ELF-1 (cell line): ENCODE measurements at regions not wholly inside any gene's neighbourhood (a gene's known extent, or its start where the extent isn't known, plus 50 kb on each side); places are given as distances from the start of the nearest gene placed in this dataset.
"Not testable (repeated sequence)": the region's sequence is repeated elsewhere in the genome, so short reads cannot be mapped to it uniquely, and the experiment has no call there.

Experiments used
- DNase-seq: peaks from one replicate; pipeline ENCODE4 v3.0.0-alpha.2; 2016; ENCODE audit warnings: low read depth, low spot score

DNA sequence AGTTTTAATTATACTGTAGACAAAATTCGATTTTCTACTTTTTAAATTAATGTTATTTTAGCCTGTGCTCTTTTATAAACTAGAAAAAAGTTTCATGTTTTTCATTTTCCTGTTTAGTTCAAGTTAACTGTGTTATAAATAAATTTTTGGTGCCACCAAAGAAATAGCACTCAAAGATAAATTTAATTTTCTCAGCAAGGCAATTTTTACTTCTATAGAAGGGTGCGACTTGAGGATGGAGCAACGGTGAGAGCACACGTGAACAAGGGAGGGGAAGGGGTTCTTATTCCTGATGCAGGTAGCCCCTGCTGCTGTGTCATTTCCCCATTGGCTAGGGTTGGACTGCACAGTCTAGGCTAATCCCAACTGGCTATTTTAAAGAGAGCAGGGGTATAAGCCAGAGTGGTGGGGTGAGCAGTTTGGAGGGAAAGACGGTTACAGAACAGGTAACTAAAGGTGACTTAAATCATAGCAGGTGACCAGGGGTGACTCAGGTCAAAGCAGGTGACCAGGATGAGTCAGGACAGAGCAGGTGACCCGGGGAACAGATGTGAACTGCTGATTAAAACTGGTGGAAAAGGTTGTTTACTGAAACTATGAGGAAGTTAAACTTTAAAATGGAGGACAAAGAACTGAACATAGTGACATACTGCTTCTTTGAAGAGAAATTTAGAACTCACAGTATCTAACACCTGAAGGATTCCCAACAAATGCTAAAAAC, 104.6 kb upstream of the GPBP1 start:
- no peak for DNase-seq

DNA sequence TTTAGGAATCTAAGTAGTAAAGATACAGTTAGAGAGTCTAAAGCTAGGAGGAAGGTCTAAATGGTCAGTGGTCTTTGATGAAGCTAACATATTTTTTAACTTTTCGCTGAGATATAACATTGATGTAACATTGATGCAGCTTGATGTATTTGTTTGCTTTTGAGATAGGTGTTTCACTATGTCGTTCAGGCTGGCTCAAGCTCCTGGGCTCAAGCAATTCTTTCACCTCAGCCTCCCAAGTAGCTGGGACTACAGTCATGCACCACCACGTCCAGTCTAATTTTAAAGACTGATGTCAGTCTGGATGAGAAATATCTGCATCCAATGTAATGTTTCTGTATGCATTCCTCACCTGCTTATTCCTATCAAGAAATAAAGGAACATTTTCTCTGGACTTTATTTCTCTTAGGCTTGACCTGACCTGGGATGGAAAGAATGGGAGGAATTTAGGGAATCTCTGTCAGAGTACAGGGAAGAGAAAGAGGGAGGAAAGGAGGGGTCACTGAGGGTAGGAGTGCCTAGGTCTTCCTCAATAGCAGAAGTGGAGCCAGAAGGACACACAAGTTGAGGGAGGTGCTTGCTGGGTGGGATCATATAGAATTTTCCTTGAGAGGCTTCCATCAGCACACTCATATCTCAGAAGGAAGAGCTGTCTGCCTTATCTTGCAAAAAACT, 101.5 kb upstream of the GPBP1 start:
- DNase-seq = peak; percentile 33

DNA sequence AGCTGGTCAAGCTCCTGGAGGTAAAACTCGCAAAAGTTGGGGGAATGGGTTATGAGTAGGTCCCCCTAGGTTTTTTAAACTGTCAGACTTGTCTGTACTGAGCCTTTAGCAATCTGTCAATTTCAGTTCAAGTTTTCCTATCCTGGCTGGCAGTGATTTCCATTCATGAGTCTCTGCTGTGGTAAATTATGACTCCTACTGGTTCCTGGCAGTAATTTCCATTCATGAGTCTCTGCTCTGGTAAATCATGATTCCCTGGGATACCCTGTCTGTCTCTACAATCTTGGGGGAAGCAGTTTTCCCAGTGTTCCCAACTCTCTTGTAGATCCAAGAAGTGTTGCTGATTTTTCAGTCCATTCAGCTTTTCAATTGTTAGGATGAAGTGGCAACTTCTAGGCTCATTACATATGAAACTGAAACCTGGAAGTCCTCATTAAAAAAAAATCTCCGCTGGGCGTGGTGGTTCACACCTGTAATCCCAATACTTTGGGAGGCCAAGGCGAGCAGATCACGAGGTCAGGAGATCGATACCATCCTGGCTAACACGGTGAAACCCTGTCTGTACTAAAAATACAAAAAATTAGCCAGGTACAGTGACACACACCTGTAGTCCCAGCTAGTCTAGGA, 91.3 kb upstream of the GPBP1 start:
- DNase-seq = no peak

DNA sequence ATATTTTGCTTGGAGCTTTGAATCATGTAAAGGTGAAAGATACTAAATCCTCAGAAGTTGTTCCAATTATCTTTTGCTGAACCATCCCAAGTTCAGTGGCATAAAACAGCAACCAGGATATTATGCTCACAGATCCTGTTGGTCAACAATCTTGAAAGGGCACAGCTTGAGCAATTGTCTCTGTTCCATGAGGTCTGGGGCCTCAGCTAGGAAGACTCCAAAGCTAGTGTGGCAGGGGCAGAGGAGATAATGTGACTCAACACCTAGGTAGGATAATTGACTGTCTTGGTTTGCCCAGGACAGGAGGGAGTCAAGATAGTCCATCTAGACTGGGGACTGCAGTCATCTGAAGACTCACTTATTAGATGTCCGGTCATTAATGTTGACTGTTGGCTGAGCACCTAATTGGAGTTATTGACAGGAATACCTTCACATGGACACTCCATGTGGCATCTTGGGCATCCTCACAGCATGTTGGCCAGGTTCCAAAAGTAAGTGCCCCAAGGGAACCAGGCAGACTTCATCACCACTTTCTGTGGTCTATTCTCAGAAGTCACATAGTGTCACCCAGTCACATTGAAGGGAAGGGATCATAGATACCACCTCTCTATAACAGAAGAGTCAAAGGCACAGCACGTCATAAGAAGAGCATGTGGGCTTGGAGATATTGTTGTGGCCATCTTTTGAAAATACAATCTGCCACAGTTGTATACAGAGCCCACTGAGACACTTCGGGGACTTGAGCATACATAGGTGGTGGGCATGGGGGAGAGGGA, 88.4 kb upstream of the GPBP1 start:
- DNase-seq = no peak

DNA sequence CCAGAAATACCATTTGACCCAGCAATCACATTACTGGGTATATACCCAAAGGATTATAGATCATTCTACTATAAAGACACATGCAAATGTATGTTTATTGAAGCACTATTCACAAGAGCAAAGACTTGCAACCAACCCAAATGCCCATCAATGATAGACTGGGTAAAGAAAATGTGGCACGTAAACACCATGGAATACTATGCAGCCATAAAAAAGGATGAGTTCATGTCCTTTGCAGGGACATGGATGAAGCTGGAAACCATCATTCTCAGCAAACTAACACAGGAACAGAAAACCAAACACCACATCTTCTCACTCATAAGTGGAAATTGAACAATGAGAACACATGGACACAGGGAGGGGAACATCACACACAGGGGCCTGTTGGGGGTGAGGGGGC, 85.9 kb upstream of the GPBP1 start:
- DNase-seq = not testable (repeated sequence)

DNA sequence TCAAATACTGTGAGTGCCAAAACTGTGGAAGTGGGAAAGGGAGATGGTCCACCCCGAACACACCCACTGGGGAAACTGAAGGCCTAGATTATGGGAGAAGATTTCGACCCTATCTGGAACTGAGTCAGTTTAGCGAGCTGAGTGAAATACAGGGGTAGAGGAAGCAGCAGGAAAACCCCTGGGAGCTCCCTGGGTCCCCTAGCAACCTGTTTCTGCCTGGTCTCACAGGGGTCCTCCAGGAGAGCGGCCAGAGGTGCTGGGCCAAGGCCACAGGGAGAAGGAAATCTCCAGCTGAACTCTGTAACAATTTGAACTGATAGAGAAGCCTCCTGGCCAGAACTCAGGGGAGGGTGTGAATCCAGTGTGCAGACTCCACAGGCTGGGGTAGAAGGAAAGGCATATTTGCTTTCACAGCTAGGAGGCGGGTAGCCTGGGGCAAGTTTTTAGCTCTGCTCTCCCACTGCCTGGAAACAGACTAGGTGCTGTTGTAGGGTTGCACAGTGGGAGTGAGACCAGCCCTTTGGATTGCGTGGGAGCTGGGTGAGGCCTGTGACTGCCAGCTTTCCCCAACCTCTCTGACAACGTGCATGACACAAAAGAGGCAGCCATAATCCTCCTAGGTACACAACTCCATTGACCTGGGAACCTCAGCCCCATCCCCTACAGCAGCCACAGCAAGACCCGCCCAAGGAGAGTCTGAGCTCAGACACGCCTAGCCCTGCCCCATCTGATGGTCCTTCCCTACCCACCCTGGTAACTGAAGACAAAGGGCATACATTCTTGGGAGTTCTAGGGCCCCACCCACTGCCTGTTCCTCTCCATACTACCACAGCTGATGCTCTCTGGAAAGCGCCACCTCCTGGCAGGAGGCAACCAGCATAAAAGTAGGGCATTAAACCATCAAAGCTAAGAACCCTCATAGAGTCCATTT, 78.8 kb upstream of the GPBP1 start:
- DNase-seq = peak; percentile 86

DNA sequence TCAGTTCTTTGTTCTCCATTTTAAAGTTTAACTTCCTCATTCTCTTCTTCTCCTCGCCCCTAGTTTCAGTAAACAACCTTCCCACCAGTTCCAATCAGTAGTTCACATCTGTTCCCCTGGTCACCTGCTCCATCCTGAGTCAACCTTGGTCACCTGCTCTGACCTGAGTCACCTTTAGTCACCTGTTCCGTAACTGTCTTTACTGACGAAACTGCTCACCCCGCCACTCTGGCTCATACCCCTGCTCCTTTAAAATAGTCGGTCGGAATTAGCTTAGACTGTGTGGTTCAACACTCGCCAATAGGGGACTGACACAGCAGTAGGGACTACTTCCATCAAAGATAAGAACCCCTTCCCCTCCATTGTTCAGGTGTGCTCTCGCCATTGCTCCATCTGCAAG, 76.3 kb upstream of the GPBP1 start:
- no peak for DNase-seq

DNA sequence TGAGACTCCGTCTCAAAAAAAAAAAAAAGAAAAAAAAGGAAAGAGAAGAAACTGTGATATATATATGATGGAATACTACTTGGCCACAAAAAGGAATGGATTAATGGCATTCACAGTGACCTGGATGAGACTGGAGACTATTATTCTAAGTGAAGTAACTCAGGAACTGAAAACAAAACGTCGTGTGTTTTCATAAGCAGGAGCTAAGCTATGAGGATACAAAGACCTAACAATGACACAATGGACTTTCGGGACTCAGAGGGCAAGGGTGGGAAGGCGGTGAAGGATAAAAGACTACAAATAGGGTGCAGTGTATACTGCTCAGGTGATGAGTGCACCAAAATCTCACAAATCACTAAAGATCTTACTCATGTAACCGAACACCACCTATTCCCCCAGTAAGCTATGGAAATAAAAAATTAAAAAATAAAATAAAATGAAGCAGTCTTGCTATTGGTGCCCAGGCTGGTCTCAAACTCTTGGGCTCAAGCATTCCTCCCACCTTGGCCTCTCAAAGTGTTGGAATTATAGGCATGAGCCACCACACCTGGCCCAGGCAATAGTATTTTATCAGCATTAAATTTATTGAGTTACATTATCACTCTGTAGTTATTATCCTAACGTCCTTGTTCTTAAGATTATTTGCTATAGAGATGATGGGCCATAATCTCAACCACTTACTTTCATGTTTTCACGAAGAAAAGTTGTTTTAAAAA, 71.5 kb upstream of the GPBP1 start:
- no peak for DNase-seq

DNA sequence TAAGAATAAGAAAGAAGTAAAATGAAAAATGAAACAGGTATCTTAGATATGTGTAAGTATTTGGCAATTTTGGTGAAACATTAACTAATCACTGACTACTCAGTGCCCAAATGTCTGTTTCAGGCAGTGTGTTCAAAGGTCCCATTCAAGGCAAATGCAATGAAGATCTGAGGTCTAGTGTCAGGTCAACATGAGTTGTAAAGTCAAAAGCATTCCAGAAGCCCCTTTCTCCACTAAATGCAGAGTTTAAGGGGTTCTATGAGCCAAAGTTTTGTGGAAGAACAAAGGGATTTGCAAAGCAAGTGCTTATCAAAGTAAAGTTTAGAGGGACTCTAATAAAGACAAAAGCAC, 71.0 kb upstream of the GPBP1 start:
- no peak for DNase-seq

DNA sequence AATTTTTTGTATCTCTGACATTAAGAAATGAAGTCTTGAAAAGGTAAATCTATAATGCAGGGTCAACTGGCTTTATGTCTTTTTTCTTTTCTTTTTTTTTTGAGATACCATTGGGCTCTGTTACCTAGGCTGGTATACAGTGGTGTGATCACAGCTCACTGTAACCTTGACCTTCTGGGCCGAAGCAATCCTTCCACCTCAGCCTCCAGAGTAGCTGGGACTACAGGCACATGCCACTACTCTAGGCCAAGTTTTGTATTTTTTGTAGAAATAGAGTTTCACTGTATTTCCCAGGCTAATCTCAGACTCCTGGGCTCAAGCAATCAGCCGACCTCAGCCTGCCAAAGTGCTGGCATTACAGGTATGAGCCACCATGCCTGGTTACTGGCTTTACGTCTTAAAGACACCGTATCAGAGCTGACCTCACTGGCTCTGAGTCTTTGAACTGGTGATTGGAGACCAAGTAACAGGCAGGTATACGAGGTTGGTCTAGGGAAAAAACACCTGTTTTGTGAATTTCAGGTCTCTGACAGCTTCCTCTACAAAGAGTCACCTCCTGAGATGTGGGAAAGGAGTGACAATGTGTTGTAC, 70.4 kb upstream of the GPBP1 start:
- DNase-seq = no peak

DNA sequence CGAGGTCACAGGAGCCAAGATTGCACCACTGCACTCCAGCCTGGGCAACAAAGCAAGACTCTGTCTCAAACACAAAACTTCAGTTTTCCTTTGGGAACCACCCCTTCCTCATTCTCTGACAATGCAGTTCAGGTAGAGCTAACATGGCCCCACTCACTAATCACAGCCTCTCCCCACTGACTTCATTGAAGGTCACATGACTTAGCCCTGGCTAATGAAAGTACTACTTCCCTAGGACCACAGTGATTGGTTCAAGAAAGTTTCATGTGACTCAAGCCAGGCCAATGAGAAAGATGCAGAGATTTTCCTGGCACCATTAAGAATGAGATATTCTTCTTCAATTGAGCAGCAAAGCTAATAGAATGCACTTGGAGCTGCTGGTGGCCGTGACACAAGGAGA, 67.2 kb upstream of the GPBP1 start:
- DNase-seq = no peak

DNA sequence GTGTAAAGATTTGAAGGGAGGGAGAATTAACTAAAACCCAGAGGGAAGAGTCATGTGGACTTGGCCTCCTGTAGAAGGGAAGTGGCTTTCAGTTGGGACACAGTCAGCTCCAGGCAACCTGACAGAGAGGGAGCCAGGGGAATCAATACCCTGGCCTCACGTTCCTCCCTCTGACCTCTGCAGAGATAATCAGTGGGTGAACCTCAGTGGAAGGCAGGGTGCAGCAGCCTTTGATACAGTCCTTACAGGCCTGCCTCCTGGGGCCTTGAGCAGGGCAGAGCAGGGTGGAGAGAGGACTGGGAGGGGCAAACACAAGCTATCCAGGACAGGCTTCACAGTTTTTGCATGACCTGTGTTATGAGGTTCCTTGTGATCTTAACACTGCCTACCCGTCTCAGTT, 61.9 kb upstream of the GPBP1 start:
- no peak for DNase-seq

DNA sequence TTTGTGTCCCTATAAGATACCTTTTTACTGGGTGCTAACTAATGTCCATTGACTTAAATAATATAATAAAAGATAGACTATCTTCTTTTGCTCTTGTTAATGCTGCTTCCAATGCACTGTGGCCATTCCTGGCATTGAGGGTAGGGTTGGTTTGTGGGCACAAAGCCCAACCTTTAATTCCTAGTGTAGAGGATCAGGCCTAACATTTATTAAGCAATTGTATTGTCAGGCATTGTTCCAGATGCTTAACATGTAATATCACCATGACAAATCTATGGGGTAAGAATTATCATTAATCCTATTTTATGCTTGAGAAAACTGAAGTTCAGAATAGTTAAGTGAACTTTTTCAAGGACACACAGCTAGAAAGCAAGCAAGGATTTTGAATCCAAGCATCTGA, 60.4 kb upstream of the GPBP1 start:
- no peak for DNase-seq

DNA sequence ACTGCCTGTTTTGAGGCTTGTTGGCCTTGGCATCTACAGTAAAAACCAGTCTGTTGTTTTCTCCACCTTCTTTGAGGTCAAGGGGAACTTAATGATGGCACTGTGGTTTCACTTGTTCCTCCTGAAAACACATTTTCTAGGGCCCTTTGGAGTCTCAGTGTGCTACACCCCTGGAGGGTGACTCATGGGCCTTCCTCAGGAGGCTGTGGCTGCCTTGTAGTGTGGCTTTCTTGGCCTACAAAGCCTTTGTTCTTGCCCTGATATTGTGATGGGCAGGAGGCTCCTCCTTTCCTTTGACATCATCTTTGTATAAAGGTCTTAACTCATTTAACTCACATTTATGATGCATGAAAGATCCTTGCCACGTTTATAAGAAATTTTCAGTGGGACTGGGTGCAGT, 56.3 kb upstream of the GPBP1 start:
- no peak for DNase-seq

DNA sequence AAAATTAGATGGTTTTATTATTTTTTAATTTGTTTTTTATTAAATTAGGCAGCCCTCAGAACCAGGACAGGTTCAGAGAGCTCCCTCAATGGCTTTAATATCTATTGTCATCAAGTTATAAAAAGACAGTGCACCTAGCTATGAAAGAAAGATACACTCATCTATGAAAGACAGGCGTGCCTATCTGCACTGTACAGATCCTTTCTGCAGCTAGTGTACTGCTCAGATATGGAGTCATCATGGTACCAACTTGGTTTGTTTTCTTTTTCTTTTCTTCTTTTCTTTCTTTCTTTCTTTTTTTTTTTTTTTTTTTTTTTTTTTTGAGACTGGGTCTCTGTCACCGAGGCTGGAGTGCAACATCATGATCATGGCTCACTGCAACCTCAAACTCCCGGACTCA, 54.8 kb upstream of the GPBP1 start:
- DNase-seq = no peak

DNA sequence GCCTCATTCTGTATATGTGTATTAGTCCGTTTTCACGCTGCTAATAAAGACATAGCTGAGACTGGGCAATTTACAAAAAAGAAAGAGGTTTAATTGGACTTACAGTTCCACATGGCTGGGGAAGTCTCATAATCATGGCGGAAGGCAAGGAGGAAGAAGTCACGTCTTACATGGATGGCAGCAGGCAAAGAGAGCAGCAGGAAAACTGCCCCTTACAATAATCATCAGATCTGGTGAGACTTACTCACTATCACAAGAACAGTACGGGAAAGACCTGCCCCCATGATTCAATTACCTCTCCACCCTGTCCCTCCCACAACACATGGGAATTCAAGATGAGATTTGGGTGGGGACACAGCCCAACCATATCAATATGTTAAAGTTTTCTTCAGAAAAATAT, 49.8 kb upstream of the GPBP1 start:
- no peak for DNase-seq
